NB4 (cell line): ENCODE measurements at regions not wholly inside any gene's neighbourhood (a gene's known extent, or its start where the extent isn't known, plus 50 kb on each side); places are given as distances from the start of the nearest gene placed in this dataset.

Source experiments
- CTCF ChIP-seq: IDR thresholded peaks from one replicate; pipeline ENCODE4 v1.5.1; 2012; ENCODE audit warnings: low read depth, low read length
- MAX ChIP-seq: IDR thresholded peaks from 2 replicates; pipeline ENCODE4 v1.6.1; 2011; ENCODE audit warnings: low read depth, low read length

- TF ChIP-seq CTCF (no peak), MAX (no peak)
Observed at GRCh38 chr13:84749126-84749525, 866.9 kb upstream of the SLITRK1 start.
